ENCODE measurements at regions not wholly inside any gene's neighbourhood (a gene's known extent, or its start where the extent isn't known, plus 50 kb on each side); places are given as distances from the start of the nearest gene placed in this dataset.

GRCh38 chr6:137424251-137424650 is 69.9 kb downstream of the OLIG3 start:
- TF ChIP-seq POLR2AphosphoS5 (IDR thresholded peaks at IDR 0.05; ENCODE audit: low read depth, low read length) (no peak), RFX5 (IDR thresholded peaks at IDR 0.05; ENCODE audit: borderline replicate concordance, low read depth, low read length) (no peak), EZH2 (IDR thresholded peaks at IDR 0.05; ENCODE audit: low read depth, low read length, severe bottlenecking) (no peak), CTCF (IDR thresholded peaks at IDR 0.05; ENCODE audit: control extremely low read depth in 1 of 3, insufficient read depth in 1 of 3, low read depth in 1 of 3, low read length in 3 of 3) (no peak), SRF (IDR thresholded peaks at IDR 0.05; ENCODE audit: low read depth, low read length) (no peak), FOSL1 (IDR thresholded peaks at IDR 0.05; ENCODE audit: insufficient read depth, low read depth, low read length) (no peak), GABPA (IDR thresholded peaks at IDR 0.05; ENCODE audit: borderline replicate concordance, insufficient read depth, low read length) (no peak), TCF12 (IDR thresholded peaks at IDR 0.05; ENCODE audit: low read depth, low read length) (no peak), EP300 (IDR thresholded peaks at IDR 0.05; ENCODE audit: borderline replicate concordance in 1 of 2, low read depth in 2 of 2, low read length in 2 of 2) (no peak), CHD1 (IDR thresholded peaks at IDR 0.05; ENCODE audit: low read depth, low read length) (no peak), RXRA (IDR thresholded peaks at IDR 0.05; ENCODE audit: insufficient read depth, low read depth, low read length) (no peak), PHF8 (conservative IDR thresholded peaks at IDR 0.05; ENCODE audit: low read depth, low read length) (no peak), CEBPB (IDR thresholded peaks at IDR 0.05; ENCODE audit: low read depth, low read length) (no peak), BCL11A (IDR thresholded peaks at IDR 0.05; ENCODE audit: low read depth in 2 of 2, low read length in 2 of 2) (no peak)

Measured in H1 (cell line).